ENCODE measurements at regions not wholly inside any gene's neighbourhood (a gene's known extent, or its start where the extent isn't known, plus 50 kb on each side); places are given as distances from the start of the nearest gene placed in this dataset.

DNA sequence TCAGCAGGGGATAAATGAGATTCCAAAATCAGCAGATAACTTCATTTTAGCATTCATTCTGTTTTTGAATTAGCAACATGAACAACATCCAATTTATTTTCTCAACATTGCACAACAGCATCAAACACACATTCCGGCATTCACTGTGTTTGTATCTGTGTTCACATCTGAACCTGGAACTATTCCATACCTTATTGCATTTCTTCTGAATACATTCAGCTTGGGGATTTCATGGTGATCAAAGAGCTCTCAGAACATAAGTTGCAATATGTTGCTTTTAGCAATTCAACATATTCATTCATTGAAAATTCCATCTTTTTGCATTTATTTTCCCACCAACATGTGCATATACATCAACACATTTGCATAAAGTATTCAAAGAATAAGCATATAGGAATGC is 1431.7 kb upstream of the PIK3C3 start:
- TF ChIP-seq, protein P1, sequence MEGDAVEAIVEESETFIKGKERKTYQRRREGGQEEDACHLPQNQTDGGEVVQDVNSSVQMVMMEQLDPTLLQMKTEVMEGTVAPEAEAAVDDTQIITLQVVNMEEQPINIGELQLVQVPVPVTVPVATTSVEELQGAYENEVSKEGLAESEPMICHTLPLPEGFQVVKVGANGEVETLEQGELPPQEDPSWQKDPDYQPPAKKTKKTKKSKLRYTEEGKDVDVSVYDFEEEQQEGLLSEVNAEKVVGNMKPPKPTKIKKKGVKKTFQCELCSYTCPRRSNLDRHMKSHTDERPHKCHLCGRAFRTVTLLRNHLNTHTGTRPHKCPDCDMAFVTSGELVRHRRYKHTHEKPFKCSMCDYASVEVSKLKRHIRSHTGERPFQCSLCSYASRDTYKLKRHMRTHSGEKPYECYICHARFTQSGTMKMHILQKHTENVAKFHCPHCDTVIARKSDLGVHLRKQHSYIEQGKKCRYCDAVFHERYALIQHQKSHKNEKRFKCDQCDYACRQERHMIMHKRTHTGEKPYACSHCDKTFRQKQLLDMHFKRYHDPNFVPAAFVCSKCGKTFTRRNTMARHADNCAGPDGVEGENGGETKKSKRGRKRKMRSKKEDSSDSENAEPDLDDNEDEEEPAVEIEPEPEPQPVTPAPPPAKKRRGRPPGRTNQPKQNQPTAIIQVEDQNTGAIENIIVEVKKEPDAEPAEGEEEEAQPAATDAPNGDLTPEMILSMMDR (IDR thresholded peaks at IDR 0.05) = no peak
- TF ChIP-seq POLR2A (IDR thresholded peaks at IDR 0.05) = no peak

All from Peyer's patch (tissue), 4 donors.